Left lung (tissue), 4 donors: ENCODE measurements at regions not wholly inside any gene's neighbourhood (a gene's known extent, or its start where the extent isn't known, plus 50 kb on each side); places are given as distances from the start of the nearest gene placed in this dataset.

ENCODE experiments used
- ATAC-seq: fragments of 200-7000 bp; cut with Tn5 transposase; one replicate; pipeline ENCODE4 v1.9.1; 2020; ENCODE audit warnings: moderate library complexity
- DNase-seq, 4 donors: peaks; one replicate each; pipeline ENCODE4 v3.0.0-alpha.2; 2013 to 2020
- H3K27ac ChIP-seq, 2 donors: fragments of 200-600 bp; sonication (generic) in 1 of 2; one replicate each; pipeline versions ENCODE4 v1.5.0 to v1.8.0; 2020 to 2021
- H3K27me3 ChIP-seq, 2 donors: fragments of 200-600 bp; sonication (generic) in 1 of 2; one replicate each; pipeline versions ENCODE4 v1.5.0 to v1.8.0; 2020 to 2021
- H3K36me3 ChIP-seq, 2 donors: fragments of 200-600 bp; sonication (generic) in 1 of 2; one replicate each; pipeline versions ENCODE4 v1.5.0 to v1.8.0; 2020 to 2021
- H3K4me1 ChIP-seq, 2 donors: fragments of 200-600 bp; one replicate each; pipeline ENCODE4 v1.8.0; 2021
- H3K4me3 ChIP-seq, 2 donors: fragments of 200-600 bp; sonication (generic) in 1 of 2; one replicate each; pipeline versions ENCODE4 v1.5.0 to v1.8.0; 2020 to 2021; ENCODE audit warnings: mild to moderate bottlenecking in 1 of 2
- H3K9me3 ChIP-seq, 2 donors: fragments of 200-600 bp; sonication (generic) in 1 of 2; one replicate each; pipeline versions ENCODE4 v1.5.0 to v1.8.0; 2020 to 2021
- CTCF ChIP-seq, 2 donors: fragments of 200-600 bp; sonication (generic) in 1 of 2; IDR thresholded peaks; one replicate each; pipeline versions ENCODE4 v1.5.0 to v1.8.0; 2021; ENCODE audit warnings: antibody characterized with exemption in 2 of 2
- intact Hi-C, 2 donors: fragments of 100-400 bp; cut with DNase I; formaldehyde crosslinking; loops; one replicate each; pipeline versions ENCODE4 v1.11.2 to v1.14.2; 2022
- donor health status: DM: no; HTN: yes; CAD: no.
- donor health status: DM: no; HTN: no; CAD: no.

- DNase-seq (no peak), ATAC-seq (no peak)
- Histone ChIP-seq H3K27me3 (no peaks in the 10 kb centered on the region), H3K36me3 (no peaks in the 10 kb centered on the region), H3K4me3 (no peak overlapping the region), H3K4me1 (no peaks in the 10 kb centered on the region), H3K27ac (no peak overlapping the region), H3K9me3 (peaks cover 0 to 3% of the 10 kb centered on the region in 2 donors)
- no peak for TF ChIP-seq CTCF (IDR thresholded peaks at IDR 0.05)
- intact Hi-C loops, result no loop called here
These were observed 800.8 kb upstream of the SOX11 start for GRCh38 chr2:4891394-4891793.

DNA sequence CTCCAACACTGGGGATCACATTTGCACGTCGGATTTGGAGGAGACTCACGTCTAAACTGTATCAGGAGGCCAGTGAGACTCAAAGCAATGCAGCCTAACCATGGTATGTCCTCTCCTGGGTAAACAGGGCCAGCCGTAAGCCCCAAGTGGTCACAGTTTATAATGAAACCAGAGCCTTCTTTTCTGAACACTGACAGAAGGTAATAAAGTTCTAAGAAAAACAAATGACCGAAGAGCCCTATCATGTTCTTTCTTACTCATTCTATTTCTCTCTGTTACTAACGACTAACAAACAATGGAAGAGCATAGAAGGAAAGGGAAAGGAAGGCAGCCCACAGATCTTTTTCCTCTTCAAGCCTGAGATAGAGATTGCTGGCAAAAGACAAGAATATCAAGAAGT, 796.8 kb upstream of the SOX11 start:
- Histone ChIP-seq H3K4me3 (no peak overlapping the region), H3K36me3 (no peaks in the 10 kb centered on the region), H3K27me3 (no peaks in the 10 kb centered on the region), H3K4me1 (no peaks in the 10 kb centered on the region), H3K9me3 (peaks cover 0 to 3% of the 10 kb centered on the region in 2 donors), H3K27ac (no peak overlapping the region)
- DNase-seq, result no peak
- no peak for TF ChIP-seq CTCF (IDR thresholded peaks at IDR 0.05)
- ATAC-seq, result no peak
- intact Hi-C loops, result no loop called here

DNA sequence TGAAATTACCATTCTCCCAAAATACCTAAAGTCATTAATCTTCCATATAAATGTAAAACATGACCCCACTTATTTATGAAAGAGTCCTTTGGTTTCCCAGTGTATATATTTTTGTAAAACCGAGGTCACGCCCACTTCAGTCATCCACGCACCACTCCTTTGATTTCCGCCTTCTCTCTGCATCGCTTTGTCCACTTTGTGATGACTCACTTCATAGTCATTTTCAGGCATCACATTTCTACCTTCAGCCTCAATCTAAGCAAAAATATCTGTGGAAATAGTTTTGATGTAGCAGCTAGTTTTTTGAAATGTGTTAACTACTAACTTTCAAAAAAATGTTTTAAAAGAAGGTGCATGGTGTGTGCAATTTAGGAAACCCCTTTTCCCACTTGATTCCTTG, 793.5 kb upstream of the SOX11 start:
- DNase-seq, result no peak
- no peaks in the 10 kb centered on the region for H3K36me3 ChIP-seq
- H3K27ac ChIP-seq, result no peak overlapping the region
- ATAC-seq, result no peak
- no peaks in the 10 kb centered on the region for H3K4me1 ChIP-seq
- intact Hi-C loops, result no loop called here
- TF ChIP-seq CTCF (IDR thresholded peaks at IDR 0.05), result no peak
- no peak overlapping the region for H3K4me3 ChIP-seq
- H3K27me3 ChIP-seq, result no peaks in the 10 kb centered on the region
- H3K9me3 ChIP-seq, result peaks cover 0 to 5% of the 10 kb centered on the region in 2 donors

- no peak for ATAC-seq
- H3K9me3 ChIP-seq, result peaks cover 0 to 2% of the 10 kb centered on the region in 2 donors
- intact Hi-C loops, result no loop called here
These were observed 791.9 kb upstream of the SOX11 start for GRCh38 chr2:4900242-4900641.

More at GRCh38 chr2:4900242-4900641, 791.9 kb upstream of the SOX11 start:
- Histone ChIP-seq H3K4me3 (no peak overlapping the region), H3K36me3 (no peaks in the 10 kb centered on the region), H3K27me3 (no peaks in the 10 kb centered on the region), H3K27ac (no peak overlapping the region), H3K4me1 (no peaks in the 10 kb centered on the region)
- no peak for DNase-seq
- no peak for TF ChIP-seq CTCF (IDR thresholded peaks at IDR 0.05)
